GM23338 (cell line): ENCODE measurements at regions not wholly inside any gene's neighbourhood (a gene's known extent, or its start where the extent isn't known, plus 50 kb on each side); places are given as distances from the start of the nearest gene placed in this dataset.

Experiments used
- ATAC-seq: fragments of 200-7000 bp; cut with Tn5 transposase; 3 replicates; pipeline ENCODE4 v1.9.1; 2020
- DNase-seq: peaks from one replicate; pipeline ENCODE4 v3.0.0-alpha.2; 2015; ENCODE audit warnings: low spot score
- H2AFZ ChIP-seq: fragments of 200-600 bp; sonication (generic); 2 replicates; pipeline ENCODE4 v1.8.0; 2016; ENCODE audit warnings: antibody characterized with exemption, mild to moderate bottlenecking, moderate library complexity
- H3F3A ChIP-seq: fragments of 200-600 bp; sonication (generic); replicated peaks from 2 replicates; pipeline ENCODE4 v1.8.0; 2017; ENCODE audit warnings: antibody characterized with exemption, mixed run types, low read depth
- H3K27ac ChIP-seq: fragments of 200-600 bp; sonication (generic); 2 replicates; pipeline ENCODE4 v1.6.1; 2016; ENCODE audit warnings: low read depth
- H3K27me3 ChIP-seq: fragments of 200-600 bp; sonication (generic); 2 replicates; pipeline ENCODE4 v1.8.0; 2016; ENCODE audit warnings: mild to moderate bottlenecking, mixed run types, moderate library complexity; ENCODE audit not compliant: insufficient read depth
- H3K36me3 ChIP-seq: fragments of 200-600 bp; sonication (generic); 2 replicates; pipeline ENCODE4 v1.8.0; 2016; ENCODE audit warnings: mild to moderate bottlenecking; ENCODE audit not compliant: insufficient read depth
- H3K4me1 ChIP-seq: fragments of 200-600 bp; sonication (generic); 2 replicates; pipeline ENCODE4 v1.8.0; 2016; ENCODE audit warnings: mild to moderate bottlenecking, moderate library complexity; ENCODE audit not compliant: insufficient read depth
- H3K4me2 ChIP-seq: fragments of 200-600 bp; sonication (generic); 2 replicates; pipeline ENCODE4 v1.7.1; 2017; ENCODE audit warnings: mixed run types
- H3K4me3 ChIP-seq: fragments of 200-600 bp; sonication (generic); 2 replicates; pipeline ENCODE4 v1.6.1; 2016; ENCODE audit warnings: mixed run types
- H3K79me2 ChIP-seq: fragments of 200-600 bp; sonication (generic); replicated peaks from 2 replicates; pipeline ENCODE4 v1.8.0; 2017; ENCODE audit warnings: mild to moderate bottlenecking; ENCODE audit not compliant: insufficient read depth
- H3K9me2 ChIP-seq: fragments of 200-600 bp; sonication (generic); 2 replicates; pipeline ENCODE4 v1.8.0; 2017; ENCODE audit not compliant: insufficient read depth
- H4K20me1 ChIP-seq: fragments of 200-600 bp; sonication (generic); replicated peaks from 2 replicates; pipeline ENCODE4 v1.8.0; 2017; ENCODE audit warnings: mild to moderate bottlenecking; ENCODE audit not compliant: insufficient read depth
- H3K27ac Mint-ChIP-seq: 2 replicates; pipeline ENCODE4 v1.8.0; 2020; ENCODE audit warnings: inconsistent platforms, mild to moderate bottlenecking, moderate library complexity, mixed read lengths
- H3K27me3 Mint-ChIP-seq: 3 replicates; pipeline ENCODE4 v1.8.0; 2022; ENCODE audit warnings: low read depth, mild to moderate bottlenecking, moderate library complexity, mixed read lengths, inconsistent platforms; ENCODE audit not compliant: insufficient read depth, poor library complexity
- H3K36me3 Mint-ChIP-seq: 3 replicates; pipeline ENCODE4 v1.8.0; 2021; ENCODE audit warnings: low read depth, mild to moderate bottlenecking, inconsistent platforms, moderate library complexity, mixed read lengths
- H3K4me1 Mint-ChIP-seq: 3 replicates; pipeline ENCODE4 v1.8.0; 2020; ENCODE audit warnings: mild to moderate bottlenecking, inconsistent platforms, mixed read lengths
- H3K4me3 Mint-ChIP-seq: 3 replicates; pipeline ENCODE4 v1.8.0; 2021; ENCODE audit warnings: moderate library complexity, mild to moderate bottlenecking, inconsistent platforms, mixed read lengths
- H3K9me3 Mint-ChIP-seq: 3 replicates; pipeline ENCODE4 v1.8.0; 2020; ENCODE audit warnings: moderate library complexity, mild to moderate bottlenecking, inconsistent platforms, mixed read lengths
- CTCF ChIP-seq, 2 experiments: fragments of 200-600 bp in 1 of 2; sonication (generic) in 1 of 2; conservative IDR thresholded peaks; 2 replicates each; pipeline versions ENCODE4 v1.5.1 to v1.6.1; 2016 to 2017; ENCODE audit warnings: antibody characterized with exemption in 2 of 2, low read depth in 2 of 2, mild to moderate bottlenecking in 2 of 2, moderate library complexity in 1 of 2
- EZH2 ChIP-seq: fragments of 200-600 bp; sonication (generic); IDR thresholded peaks from one replicate; pipeline ENCODE4 v1.8.0; 2017; ENCODE audit warnings: antibody characterized with exemption, mild to moderate bottlenecking, low read depth; ENCODE audit not compliant: unreplicated experiment
- EZH2phosphoT487 ChIP-seq: fragments of 200-600 bp; sonication (generic); IDR thresholded peaks from one replicate; pipeline ENCODE4 v1.8.1; 2018; ENCODE audit warnings: antibody characterized with exemption; ENCODE audit not compliant: unreplicated experiment
- JUNB ChIP-seq: IDR thresholded peaks from one replicate; pipeline ENCODE4 v1.6.1; 2016; ENCODE audit warnings: antibody characterized with exemption; ENCODE audit not compliant: unreplicated experiment
- NANOG ChIP-seq: IDR thresholded peaks from 2 replicates; pipeline ENCODE4 v1.6.1; 2016; ENCODE audit warnings: antibody characterized with exemption, borderline replicate concordance
- POLR2AphosphoS5 ChIP-seq: IDR thresholded peaks from 2 replicates; pipeline ENCODE4 v1.6.1; 2016; ENCODE audit warnings: antibody characterized with exemption, low read depth
- ZNF331 ChIP-seq: fragments of 250-450 bp; sonication (Bioruptor Pico); IDR thresholded peaks from 2 replicates; pipeline ENCODE4 v1.5.0; 2020; ENCODE audit warnings: low read depth, mild to moderate bottlenecking, moderate library complexity
- TF ChIP-seq, protein P1 (sequence below): fragments of 250-450 bp; sonication (Bioruptor Pico); IDR thresholded peaks from 2 replicates; pipeline ENCODE4 v1.5.0; 2020; ENCODE audit warnings: mild to moderate bottlenecking, moderate library complexity

DNA sequence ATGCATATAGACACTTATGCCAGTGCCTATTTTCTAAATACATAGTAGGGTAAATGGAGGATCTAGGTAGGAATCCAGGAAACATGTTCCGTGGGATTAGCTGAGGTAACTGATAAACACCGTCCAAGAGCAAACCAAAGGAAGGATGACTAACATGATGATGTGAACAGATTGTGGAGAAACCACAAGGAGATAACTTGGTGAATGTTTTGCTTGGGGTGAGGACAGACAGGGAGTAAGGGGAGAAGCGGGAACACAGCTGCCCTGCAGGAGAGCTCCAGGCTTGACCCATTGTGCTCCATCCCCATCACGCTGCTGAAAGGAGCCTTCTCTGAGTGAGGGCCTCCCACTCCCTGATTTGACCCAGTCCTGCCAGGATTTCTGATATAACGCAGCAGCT, 87.0 kb upstream of the ZC3H11B start:
- no peak for TF ChIP-seq NANOG
- no peak for TF ChIP-seq ZNF331 (CRISPR knock-in tag)
- no peak for TF ChIP-seq EZH2
- TF ChIP-seq JUNB: no peak
- TF ChIP-seq, protein P1, sequence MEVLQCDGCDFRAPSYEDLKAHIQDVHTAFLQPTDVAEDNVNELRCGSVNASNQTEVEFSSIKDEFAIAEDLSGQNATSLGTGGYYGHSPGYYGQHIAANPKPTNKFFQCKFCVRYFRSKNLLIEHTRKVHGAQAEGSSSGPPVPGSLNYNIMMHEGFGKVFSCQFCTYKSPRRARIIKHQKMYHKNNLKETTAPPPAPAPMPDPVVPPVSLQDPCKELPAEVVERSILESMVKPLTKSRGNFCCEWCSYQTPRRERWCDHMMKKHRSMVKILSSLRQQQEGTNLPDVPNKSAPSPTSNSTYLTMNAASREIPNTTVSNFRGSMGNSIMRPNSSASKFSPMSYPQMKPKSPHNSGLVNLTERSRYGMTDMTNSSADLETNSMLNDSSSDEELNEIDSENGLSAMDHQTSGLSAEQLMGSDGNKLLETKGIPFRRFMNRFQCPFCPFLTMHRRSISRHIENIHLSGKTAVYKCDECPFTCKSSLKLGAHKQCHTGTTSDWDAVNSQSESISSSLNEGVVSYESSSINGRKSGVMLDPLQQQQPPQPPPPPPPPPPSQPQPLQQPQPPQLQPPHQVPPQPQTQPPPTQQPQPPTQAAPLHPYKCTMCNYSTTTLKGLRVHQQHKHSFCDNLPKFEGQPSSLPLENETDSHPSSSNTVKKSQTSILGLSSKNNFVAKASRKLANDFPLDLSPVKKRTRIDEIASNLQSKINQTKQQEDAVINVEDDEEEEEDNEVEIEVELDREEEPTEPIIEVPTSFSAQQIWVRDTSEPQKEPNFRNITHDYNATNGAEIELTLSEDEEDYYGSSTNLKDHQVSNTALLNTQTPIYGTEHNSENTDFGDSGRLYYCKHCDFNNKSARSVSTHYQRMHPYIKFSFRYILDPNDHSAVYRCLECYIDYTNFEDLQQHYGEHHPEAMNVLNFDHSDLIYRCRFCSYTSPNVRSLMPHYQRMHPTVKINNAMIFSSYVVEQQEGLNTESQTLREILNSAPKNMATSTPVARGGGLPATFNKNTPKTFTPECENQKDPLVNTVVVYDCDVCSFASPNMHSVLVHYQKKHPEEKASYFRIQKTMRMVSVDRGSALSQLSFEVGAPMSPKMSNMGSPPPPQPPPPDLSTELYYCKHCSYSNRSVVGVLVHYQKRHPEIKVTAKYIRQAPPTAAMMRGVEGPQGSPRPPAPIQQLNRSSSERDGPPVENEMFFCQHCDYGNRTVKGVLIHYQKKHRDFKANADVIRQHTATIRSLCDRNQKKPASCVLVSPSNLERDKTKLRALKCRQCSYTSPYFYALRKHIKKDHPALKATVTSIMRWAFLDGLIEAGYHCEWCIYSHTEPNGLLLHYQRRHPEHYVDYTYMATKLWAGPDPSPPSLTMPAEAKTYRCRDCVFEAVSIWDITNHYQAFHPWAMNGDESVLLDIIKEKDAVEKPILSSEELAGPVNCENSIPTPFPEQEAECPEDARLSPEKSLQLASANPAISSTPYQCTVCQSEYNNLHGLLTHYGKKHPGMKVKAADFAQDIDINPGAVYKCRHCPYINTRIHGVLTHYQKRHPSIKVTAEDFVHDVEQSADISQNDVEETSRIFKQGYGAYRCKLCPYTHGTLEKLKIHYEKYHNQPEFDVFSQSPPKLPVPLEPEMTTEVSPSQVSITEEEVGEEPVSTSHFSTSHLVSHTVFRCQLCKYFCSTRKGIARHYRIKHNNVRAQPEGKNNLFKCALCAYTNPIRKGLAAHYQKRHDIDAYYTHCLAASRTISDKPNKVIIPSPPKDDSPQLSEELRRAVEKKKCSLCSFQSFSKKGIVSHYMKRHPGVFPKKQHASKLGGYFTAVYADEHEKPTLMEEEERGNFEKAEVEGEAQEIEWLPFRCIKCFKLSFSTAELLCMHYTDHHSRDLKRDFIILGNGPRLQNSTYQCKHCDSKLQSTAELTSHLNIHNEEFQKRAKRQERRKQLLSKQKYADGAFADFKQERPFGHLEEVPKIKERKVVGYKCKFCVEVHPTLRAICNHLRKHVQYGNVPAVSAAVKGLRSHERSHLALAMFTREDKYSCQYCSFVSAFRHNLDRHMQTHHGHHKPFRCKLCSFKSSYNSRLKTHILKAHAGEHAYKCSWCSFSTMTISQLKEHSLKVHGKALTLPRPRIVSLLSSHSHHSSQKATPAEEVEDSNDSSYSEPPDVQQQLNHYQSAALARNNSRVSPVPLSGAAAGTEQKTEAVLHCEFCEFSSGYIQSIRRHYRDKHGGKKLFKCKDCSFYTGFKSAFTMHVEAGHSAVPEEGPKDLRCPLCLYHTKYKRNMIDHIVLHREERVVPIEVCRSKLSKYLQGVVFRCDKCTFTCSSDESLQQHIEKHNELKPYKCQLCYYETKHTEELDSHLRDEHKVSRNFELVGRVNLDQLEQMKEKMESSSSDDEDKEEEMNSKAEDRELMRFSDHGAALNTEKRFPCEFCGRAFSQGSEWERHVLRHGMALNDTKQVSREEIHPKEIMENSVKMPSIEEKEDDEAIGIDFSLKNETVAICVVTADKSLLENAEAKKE (CRISPR knock-in tag): no peak
- TF ChIP-seq CTCF (conservative IDR thresholded peaks at IDR 0.05; ENCODE audit: low read depth in 2 of 2): no peak
- no peak for TF ChIP-seq EZH2phosphoT487
- no peak for TF ChIP-seq POLR2AphosphoS5
- Mint-ChIP-seq H3K4me3 (no peak overlapping the region), H3K36me3 (no peaks in the 10 kb centered on the region), H3K4me1 (no peaks in the 10 kb centered on the region), H3K27me3 (peaks cover 6% of the 10 kb centered on the region), H3K27ac (no peak overlapping the region), H3K9me3 (no peaks in the 10 kb centered on the region)
- no peak overlapping the region for H2AFZ ChIP-seq
- DNase-seq (no peak), ATAC-seq (no peak)
- H4K20me1 ChIP-seq: no peaks in the 10 kb centered on the region
- no peaks in the 10 kb centered on the region for H3K27me3 ChIP-seq
- H3K9me2 ChIP-seq: 0 out of 2 replicates have a peak, but pooled peaks cover 4% of the 10 kb centered on the region
- no peaks in the 10 kb centered on the region for H3F3A ChIP-seq
- no peak overlapping the region for H3K4me2 ChIP-seq
- H3K36me3 ChIP-seq: no peaks in the 10 kb centered on the region
- no peaks in the 10 kb centered on the region for H3K4me1 ChIP-seq
- no peak overlapping the region for H3K4me3 ChIP-seq
- no peak overlapping the region for H3K27ac ChIP-seq
- no peaks in the 10 kb centered on the region for H3K79me2 ChIP-seq
